ENCODE measurements at regions not wholly inside any gene's neighbourhood (a gene's known extent, or its start where the extent isn't known, plus 50 kb on each side); places are given as distances from the start of the nearest gene placed in this dataset.

DNA sequence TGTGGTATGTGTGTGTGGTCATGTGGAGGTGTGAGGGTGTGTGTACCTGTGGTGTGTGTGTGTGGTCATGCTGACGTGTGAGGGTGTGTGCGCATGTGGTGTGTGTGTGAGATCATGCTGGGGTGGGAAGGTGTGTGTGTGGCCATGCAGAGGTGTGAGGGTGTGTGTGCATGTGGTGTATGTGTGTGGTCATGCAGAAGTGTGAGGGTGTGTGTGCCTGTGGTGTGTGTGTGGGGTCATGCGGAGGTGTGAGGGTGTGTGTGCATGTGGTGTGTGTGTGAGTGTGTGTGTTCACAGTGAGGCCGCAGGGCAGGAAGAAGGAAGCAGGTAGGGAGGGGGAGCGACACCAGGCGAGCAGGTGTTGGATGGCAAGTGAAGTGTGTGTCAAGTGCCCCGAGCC lies 259.0 kb downstream of the LOXHD1 start:
- TF ChIP-seq PHB2 (IDR thresholded peaks at IDR 0.05; ENCODE audit: low read depth): no peak
- no peak for TF ChIP-seq POLR2A (conservative IDR thresholded peaks at IDR 0.05)
- TF ChIP-seq, protein P1, sequence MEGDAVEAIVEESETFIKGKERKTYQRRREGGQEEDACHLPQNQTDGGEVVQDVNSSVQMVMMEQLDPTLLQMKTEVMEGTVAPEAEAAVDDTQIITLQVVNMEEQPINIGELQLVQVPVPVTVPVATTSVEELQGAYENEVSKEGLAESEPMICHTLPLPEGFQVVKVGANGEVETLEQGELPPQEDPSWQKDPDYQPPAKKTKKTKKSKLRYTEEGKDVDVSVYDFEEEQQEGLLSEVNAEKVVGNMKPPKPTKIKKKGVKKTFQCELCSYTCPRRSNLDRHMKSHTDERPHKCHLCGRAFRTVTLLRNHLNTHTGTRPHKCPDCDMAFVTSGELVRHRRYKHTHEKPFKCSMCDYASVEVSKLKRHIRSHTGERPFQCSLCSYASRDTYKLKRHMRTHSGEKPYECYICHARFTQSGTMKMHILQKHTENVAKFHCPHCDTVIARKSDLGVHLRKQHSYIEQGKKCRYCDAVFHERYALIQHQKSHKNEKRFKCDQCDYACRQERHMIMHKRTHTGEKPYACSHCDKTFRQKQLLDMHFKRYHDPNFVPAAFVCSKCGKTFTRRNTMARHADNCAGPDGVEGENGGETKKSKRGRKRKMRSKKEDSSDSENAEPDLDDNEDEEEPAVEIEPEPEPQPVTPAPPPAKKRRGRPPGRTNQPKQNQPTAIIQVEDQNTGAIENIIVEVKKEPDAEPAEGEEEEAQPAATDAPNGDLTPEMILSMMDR (IDR thresholded peaks at IDR 0.05 in 2 of 3, conservative IDR thresholded peaks at IDR 0.05 in 1 of 3; ENCODE audit: insufficient read depth in 2 of 3, low read depth in 1 of 3, low read length in 3 of 3): no peak
- no peak for TF ChIP-seq GATA2 (CRISPR knock-in tag; IDR thresholded peaks at IDR 0.05)
- no peak for TF ChIP-seq EGR1 (conservative IDR thresholded peaks at IDR 0.05)
- no peak for TF ChIP-seq ZNF324 (CRISPR knock-in tag; IDR thresholded peaks at IDR 0.05)
- TF ChIP-seq ZNF253 (CRISPR knock-in tag; conservative IDR thresholded peaks at IDR 0.05): no peak
- no peak for TF ChIP-seq ZNF589 (CRISPR knock-in tag; IDR thresholded peaks at IDR 0.05; ENCODE audit: low read depth)
- no peak for TF ChIP-seq ZNF274 (IDR thresholded peaks at IDR 0.05; ENCODE audit: borderline replicate concordance, low read depth, low read length)
- TF ChIP-seq IRF2 (CRISPR knock-in tag; IDR thresholded peaks at IDR 0.05): no peak
- TF ChIP-seq HDAC2 (IDR thresholded peaks at IDR 0.05): no peak
- TF ChIP-seq CREB1 (IDR thresholded peaks at IDR 0.05): no peak
- TF ChIP-seq CREB1 (CRISPR knock-in tag; IDR thresholded peaks at IDR 0.05): no peak
- TF ChIP-seq POLR2B (IDR thresholded peaks at IDR 0.05; ENCODE audit: low read depth, partially characterized antibody): no peak
- TF ChIP-seq ELF4 (CRISPR knock-in tag; IDR thresholded peaks at IDR 0.05): no peak
